MM.1S (cell line): ENCODE measurements at regions not wholly inside any gene's neighbourhood (a gene's known extent, or its start where the extent isn't known, plus 50 kb on each side); places are given as distances from the start of the nearest gene placed in this dataset.

ENCODE experiments used
- EZH2 ChIP-seq: fragments of 300-600 bp; sonication (generic); optimal IDR thresholded peaks from 2 replicates; pipeline ENCODE3; 2017; ENCODE audit warnings: low read depth, mild to moderate bottlenecking, antibody characterized with exemption, low read length, mixed read lengths
- TF ChIP-seq, protein P1 (sequence below): fragments of 300-600 bp; sonication (generic); IDR thresholded peaks from 2 replicates; pipeline ENCODE4 v1.5.1; 2016; ENCODE audit warnings: antibody characterized with exemption, low read length, mixed read lengths

DNA sequence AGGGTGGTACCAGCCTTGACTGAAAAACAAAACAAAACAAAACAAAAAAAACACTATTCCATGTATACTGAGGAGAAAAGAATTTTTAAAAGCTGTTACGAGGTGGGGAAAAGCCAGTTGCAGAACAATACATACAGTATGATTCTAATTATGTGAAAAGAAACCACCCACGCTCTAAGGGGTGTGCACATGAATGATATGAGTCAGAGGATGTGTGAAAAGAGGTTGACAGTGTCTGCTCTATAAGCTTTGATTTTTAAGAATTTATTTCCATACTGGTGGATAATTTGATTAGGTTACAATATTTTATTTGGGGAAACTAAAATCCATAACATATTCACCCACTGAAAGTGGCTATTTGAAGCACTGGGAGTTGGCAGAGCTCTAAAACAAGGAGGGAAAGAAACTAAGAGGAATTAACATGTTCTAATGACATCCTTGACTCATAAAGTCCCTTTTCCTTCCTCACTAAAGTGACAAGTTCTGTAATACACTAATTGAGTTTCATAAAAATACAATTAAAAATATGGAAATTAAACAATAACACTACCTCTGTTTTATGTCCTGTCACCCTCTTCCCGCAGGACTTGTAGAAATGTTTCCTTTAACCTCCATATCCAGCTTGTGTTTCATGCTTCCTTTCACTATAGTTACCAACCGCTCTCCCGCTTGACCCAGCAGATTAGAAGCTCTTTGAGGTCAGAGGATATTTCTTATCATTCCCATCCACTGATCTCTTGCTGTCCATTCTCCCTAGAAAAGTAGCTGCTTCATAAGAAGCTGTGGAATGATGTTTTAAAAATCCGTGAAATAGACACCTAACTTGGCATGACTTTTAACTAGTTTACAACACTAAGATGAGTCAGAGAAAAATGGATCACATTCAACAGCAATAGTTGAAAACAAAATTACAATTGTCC is 118.6 kb upstream of the CCDC28A start:
- TF ChIP-seq, protein P1, sequence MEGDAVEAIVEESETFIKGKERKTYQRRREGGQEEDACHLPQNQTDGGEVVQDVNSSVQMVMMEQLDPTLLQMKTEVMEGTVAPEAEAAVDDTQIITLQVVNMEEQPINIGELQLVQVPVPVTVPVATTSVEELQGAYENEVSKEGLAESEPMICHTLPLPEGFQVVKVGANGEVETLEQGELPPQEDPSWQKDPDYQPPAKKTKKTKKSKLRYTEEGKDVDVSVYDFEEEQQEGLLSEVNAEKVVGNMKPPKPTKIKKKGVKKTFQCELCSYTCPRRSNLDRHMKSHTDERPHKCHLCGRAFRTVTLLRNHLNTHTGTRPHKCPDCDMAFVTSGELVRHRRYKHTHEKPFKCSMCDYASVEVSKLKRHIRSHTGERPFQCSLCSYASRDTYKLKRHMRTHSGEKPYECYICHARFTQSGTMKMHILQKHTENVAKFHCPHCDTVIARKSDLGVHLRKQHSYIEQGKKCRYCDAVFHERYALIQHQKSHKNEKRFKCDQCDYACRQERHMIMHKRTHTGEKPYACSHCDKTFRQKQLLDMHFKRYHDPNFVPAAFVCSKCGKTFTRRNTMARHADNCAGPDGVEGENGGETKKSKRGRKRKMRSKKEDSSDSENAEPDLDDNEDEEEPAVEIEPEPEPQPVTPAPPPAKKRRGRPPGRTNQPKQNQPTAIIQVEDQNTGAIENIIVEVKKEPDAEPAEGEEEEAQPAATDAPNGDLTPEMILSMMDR: no peak
- TF ChIP-seq EZH2: no peak
